HL-60 (cell line): ENCODE measurements at regions not wholly inside any gene's neighbourhood (a gene's known extent, or its start where the extent isn't known, plus 50 kb on each side); places are given as distances from the start of the nearest gene placed in this dataset.

ENCODE experiments used
- GABPA ChIP-seq: IDR thresholded peaks from 2 replicates; pipeline ENCODE4 v1.6.1; 2012; ENCODE audit warnings: low read depth
- POLR2AphosphoS5 ChIP-seq: IDR thresholded peaks from 2 replicates; pipeline ENCODE4 v1.6.1; 2012; ENCODE audit warnings: low read depth
- SPI1 ChIP-seq: IDR thresholded peaks from 2 replicates; pipeline ENCODE4 v1.6.1; 2012; ENCODE audit warnings: low read depth, mild to moderate bottlenecking, borderline replicate concordance
- TF ChIP-seq, protein P1 (sequence below): IDR thresholded peaks from one replicate; pipeline ENCODE4 v1.5.1; 2011; ENCODE audit warnings: low read length, control low read depth, inconsistent platforms; ENCODE audit not compliant: insufficient read depth
- TF ChIP-seq, protein P2 (sequence below): IDR thresholded peaks from 2 replicates; pipeline ENCODE4 v1.6.1; 2012; ENCODE audit warnings: low read depth; ENCODE audit not compliant: insufficient replicate concordance

DNA sequence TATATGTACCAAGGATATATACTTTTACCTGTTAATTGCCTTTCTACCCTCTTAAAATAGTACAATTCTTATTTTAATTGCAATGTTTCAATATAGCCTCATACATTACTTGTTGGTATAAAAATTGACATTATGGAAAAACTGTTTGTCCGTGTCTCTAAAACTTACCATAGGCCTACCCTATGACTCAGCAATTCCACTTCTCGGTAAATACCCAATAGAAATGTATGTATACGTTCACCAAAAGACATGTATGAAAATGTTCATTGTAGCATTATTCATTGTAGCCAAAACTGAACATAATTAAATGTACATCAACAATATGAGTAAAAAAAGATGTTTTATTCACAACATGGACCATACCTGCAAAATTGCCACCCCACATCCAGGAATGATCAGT lies 679.2 kb upstream of the UBE2E2 start:
- TF ChIP-seq, protein P1, sequence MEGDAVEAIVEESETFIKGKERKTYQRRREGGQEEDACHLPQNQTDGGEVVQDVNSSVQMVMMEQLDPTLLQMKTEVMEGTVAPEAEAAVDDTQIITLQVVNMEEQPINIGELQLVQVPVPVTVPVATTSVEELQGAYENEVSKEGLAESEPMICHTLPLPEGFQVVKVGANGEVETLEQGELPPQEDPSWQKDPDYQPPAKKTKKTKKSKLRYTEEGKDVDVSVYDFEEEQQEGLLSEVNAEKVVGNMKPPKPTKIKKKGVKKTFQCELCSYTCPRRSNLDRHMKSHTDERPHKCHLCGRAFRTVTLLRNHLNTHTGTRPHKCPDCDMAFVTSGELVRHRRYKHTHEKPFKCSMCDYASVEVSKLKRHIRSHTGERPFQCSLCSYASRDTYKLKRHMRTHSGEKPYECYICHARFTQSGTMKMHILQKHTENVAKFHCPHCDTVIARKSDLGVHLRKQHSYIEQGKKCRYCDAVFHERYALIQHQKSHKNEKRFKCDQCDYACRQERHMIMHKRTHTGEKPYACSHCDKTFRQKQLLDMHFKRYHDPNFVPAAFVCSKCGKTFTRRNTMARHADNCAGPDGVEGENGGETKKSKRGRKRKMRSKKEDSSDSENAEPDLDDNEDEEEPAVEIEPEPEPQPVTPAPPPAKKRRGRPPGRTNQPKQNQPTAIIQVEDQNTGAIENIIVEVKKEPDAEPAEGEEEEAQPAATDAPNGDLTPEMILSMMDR: no peak
- TF ChIP-seq POLR2AphosphoS5: no peak
- TF ChIP-seq, protein P2, sequence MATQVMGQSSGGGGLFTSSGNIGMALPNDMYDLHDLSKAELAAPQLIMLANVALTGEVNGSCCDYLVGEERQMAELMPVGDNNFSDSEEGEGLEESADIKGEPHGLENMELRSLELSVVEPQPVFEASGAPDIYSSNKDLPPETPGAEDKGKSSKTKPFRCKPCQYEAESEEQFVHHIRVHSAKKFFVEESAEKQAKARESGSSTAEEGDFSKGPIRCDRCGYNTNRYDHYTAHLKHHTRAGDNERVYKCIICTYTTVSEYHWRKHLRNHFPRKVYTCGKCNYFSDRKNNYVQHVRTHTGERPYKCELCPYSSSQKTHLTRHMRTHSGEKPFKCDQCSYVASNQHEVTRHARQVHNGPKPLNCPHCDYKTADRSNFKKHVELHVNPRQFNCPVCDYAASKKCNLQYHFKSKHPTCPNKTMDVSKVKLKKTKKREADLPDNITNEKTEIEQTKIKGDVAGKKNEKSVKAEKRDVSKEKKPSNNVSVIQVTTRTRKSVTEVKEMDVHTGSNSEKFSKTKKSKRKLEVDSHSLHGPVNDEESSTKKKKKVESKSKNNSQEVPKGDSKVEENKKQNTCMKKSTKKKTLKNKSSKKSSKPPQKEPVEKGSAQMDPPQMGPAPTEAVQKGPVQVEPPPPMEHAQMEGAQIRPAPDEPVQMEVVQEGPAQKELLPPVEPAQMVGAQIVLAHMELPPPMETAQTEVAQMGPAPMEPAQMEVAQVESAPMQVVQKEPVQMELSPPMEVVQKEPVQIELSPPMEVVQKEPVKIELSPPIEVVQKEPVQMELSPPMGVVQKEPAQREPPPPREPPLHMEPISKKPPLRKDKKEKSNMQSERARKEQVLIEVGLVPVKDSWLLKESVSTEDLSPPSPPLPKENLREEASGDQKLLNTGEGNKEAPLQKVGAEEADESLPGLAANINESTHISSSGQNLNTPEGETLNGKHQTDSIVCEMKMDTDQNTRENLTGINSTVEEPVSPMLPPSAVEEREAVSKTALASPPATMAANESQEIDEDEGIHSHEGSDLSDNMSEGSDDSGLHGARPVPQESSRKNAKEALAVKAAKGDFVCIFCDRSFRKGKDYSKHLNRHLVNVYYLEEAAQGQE: no peak
- no peak for TF ChIP-seq SPI1
- no peak for TF ChIP-seq GABPA
